NCI-H82 treated with DMSO at 0.1 percent for 48 hours (cell line): ENCODE measurements at regions not wholly inside any gene's neighbourhood (a gene's known extent, or its start where the extent isn't known, plus 50 kb on each side); places are given as distances from the start of the nearest gene placed in this dataset.
"Not testable (repeated sequence)": the region's sequence is repeated elsewhere in the genome, so short reads cannot be mapped to it uniquely, and the experiment has no call there.

ENCODE experiments used
- DNase-seq: peaks from one replicate; lab custom pipeline; 2025; ENCODE audit not compliant: unreplicated experiment; lab: John Stamatoyannopoulos, UW

- no peak for DNase-seq
These were observed 129.7 kb downstream of the RTP5 start for GRCh38 chr2:241999184-241999583.

GRCh38 chr2:242001853-242002252, 132.3 kb downstream of the RTP5 start:
- no peak for DNase-seq

GRCh38 chr2:242002944-242003343, 133.4 kb downstream of the RTP5 start:
- DNase-seq: no peak

- DNase-seq: no peak
These were observed 134.8 kb downstream of the RTP5 start for GRCh38 chr2:242004223-242004901.

GRCh38 chr2:242004902-242005230, 135.3 kb downstream of the RTP5 start:
- no peak for DNase-seq

- not testable (repeated sequence) for DNase-seq
These were observed 136.6 kb downstream of the RTP5 start for GRCh38 chr2:242006091-242006634.

- not testable (repeated sequence) for DNase-seq
These were observed 139.4 kb downstream of the RTP5 start for GRCh38 chr2:242008908-242009307.

- not testable (repeated sequence) for DNase-seq
These were observed 140.3 kb downstream of the RTP5 start for GRCh38 chr2:242009846-242010245.

GRCh38 chr2:242010252-242011166, 141.0 kb downstream of the RTP5 start:
- DNase-seq: not testable (repeated sequence)

- DNase-seq: no peak
These were observed 141.6 kb downstream of the RTP5 start for GRCh38 chr2:242011167-242011513.

GRCh38 chr2:242011516-242011915, 142.0 kb downstream of the RTP5 start:
- DNase-seq: no peak

- no peak for DNase-seq
These were observed 142.6 kb downstream of the RTP5 start for GRCh38 chr2:242011991-242012764.

- DNase-seq: no peak
These were observed 143.6 kb downstream of the RTP5 start for GRCh38 chr2:242012956-242013764.

- no peak for DNase-seq
These were observed 144.2 kb downstream of the RTP5 start for GRCh38 chr2:242013771-242014170.

GRCh38 chr2:242015108-242016065, 145.9 kb downstream of the RTP5 start:
- DNase-seq: no peak

- DNase-seq: no peak
These were observed 147.6 kb downstream of the RTP5 start for GRCh38 chr2:242017086-242017485.

- not testable (repeated sequence) for DNase-seq
These were observed 148.9 kb downstream of the RTP5 start for GRCh38 chr2:242018416-242018815.

GRCh38 chr2:242019344-242019743, 149.8 kb downstream of the RTP5 start:
- DNase-seq: no peak

GRCh38 chr2:242020196-242021004, 150.9 kb downstream of the RTP5 start:
- no peak for DNase-seq
